H1 (cell line): ENCODE measurements at regions not wholly inside any gene's neighbourhood (a gene's known extent, or its start where the extent isn't known, plus 50 kb on each side); places are given as distances from the start of the nearest gene placed in this dataset.

Experiments
- CHD1 ChIP-seq: IDR thresholded peaks from 2 replicates; pipeline ENCODE4 v1.6.1; 2012; ENCODE audit warnings: low read depth, low read length, improper control_type of control experiment
- EGR1 ChIP-seq: IDR thresholded peaks from 2 replicates; pipeline ENCODE4 v1.6.1; 2011; ENCODE audit warnings: low read depth, low read length, borderline replicate concordance
- KDM4A ChIP-seq: IDR thresholded peaks from one replicate; pipeline ENCODE4 v1.7.1; 2012; ENCODE audit warnings: low read depth, mild to moderate bottlenecking, moderate library complexity, low read length, inconsistent platforms; ENCODE audit not compliant: severe bottlenecking
- SIX5 ChIP-seq: IDR thresholded peaks from 2 replicates; pipeline ENCODE4 v1.6.1; 2011; ENCODE audit warnings: mild to moderate bottlenecking, low read depth, low read length
- SUZ12 ChIP-seq: fragments of 200-600 bp; sonication (generic); IDR thresholded peaks from 2 replicates; pipeline ENCODE4 v1.6.1; 2012; ENCODE audit warnings: mild to moderate bottlenecking, inconsistent platforms, low read length, moderate library complexity, mixed read lengths
- TAF1 ChIP-seq: IDR thresholded peaks from 2 replicates; pipeline ENCODE4 v1.6.1; 2011; ENCODE audit warnings: mild to moderate bottlenecking, low read depth, low read length
- TF ChIP-seq, protein P1 (sequence below): fragments of 300-600 bp; sonication (generic); IDR thresholded peaks from 2 replicates; pipeline ENCODE4 v1.7.1; 2012; ENCODE audit warnings: low read length, moderate library complexity, mild to moderate bottlenecking, inconsistent platforms; ENCODE audit not compliant: insufficient replicate concordance
- TF ChIP-seq, protein P2 (sequence below): IDR thresholded peaks from 2 replicates; pipeline ENCODE4 v1.6.1; 2012; ENCODE audit warnings: inconsistent platforms

GRCh38 chr2:23138701-23139100 lies 246.3 kb upstream of the KLHL29 start (continued):
- TF ChIP-seq, protein P1, sequence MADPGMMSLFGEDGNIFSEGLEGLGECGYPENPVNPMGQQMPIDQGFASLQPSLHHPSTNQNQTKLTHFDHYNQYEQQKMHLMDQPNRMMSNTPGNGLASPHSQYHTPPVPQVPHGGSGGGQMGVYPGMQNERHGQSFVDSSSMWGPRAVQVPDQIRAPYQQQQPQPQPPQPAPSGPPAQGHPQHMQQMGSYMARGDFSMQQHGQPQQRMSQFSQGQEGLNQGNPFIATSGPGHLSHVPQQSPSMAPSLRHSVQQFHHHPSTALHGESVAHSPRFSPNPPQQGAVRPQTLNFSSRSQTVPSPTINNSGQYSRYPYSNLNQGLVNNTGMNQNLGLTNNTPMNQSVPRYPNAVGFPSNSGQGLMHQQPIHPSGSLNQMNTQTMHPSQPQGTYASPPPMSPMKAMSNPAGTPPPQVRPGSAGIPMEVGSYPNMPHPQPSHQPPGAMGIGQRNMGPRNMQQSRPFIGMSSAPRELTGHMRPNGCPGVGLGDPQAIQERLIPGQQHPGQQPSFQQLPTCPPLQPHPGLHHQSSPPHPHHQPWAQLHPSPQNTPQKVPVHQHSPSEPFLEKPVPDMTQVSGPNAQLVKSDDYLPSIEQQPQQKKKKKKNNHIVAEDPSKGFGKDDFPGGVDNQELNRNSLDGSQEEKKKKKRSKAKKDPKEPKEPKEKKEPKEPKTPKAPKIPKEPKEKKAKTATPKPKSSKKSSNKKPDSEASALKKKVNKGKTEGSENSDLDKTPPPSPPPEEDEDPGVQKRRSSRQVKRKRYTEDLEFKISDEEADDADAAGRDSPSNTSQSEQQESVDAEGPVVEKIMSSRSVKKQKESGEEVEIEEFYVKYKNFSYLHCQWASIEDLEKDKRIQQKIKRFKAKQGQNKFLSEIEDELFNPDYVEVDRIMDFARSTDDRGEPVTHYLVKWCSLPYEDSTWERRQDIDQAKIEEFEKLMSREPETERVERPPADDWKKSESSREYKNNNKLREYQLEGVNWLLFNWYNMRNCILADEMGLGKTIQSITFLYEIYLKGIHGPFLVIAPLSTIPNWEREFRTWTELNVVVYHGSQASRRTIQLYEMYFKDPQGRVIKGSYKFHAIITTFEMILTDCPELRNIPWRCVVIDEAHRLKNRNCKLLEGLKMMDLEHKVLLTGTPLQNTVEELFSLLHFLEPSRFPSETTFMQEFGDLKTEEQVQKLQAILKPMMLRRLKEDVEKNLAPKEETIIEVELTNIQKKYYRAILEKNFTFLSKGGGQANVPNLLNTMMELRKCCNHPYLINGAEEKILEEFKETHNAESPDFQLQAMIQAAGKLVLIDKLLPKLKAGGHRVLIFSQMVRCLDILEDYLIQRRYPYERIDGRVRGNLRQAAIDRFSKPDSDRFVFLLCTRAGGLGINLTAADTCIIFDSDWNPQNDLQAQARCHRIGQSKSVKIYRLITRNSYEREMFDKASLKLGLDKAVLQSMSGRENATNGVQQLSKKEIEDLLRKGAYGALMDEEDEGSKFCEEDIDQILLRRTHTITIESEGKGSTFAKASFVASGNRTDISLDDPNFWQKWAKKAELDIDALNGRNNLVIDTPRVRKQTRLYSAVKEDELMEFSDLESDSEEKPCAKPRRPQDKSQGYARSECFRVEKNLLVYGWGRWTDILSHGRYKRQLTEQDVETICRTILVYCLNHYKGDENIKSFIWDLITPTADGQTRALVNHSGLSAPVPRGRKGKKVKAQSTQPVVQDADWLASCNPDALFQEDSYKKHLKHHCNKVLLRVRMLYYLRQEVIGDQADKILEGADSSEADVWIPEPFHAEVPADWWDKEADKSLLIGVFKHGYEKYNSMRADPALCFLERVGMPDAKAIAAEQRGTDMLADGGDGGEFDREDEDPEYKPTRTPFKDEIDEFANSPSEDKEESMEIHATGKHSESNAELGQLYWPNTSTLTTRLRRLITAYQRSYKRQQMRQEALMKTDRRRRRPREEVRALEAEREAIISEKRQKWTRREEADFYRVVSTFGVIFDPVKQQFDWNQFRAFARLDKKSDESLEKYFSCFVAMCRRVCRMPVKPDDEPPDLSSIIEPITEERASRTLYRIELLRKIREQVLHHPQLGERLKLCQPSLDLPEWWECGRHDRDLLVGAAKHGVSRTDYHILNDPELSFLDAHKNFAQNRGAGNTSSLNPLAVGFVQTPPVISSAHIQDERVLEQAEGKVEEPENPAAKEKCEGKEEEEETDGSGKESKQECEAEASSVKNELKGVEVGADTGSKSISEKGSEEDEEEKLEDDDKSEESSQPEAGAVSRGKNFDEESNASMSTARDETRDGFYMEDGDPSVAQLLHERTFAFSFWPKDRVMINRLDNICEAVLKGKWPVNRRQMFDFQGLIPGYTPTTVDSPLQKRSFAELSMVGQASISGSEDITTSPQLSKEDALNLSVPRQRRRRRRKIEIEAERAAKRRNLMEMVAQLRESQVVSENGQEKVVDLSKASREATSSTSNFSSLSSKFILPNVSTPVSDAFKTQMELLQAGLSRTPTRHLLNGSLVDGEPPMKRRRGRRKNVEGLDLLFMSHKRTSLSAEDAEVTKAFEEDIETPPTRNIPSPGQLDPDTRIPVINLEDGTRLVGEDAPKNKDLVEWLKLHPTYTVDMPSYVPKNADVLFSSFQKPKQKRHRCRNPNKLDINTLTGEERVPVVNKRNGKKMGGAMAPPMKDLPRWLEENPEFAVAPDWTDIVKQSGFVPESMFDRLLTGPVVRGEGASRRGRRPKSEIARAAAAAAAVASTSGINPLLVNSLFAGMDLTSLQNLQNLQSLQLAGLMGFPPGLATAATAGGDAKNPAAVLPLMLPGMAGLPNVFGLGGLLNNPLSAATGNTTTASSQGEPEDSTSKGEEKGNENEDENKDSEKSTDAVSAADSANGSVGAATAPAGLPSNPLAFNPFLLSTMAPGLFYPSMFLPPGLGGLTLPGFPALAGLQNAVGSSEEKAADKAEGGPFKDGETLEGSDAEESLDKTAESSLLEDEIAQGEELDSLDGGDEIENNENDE = no peak
- TF ChIP-seq, protein P2, sequence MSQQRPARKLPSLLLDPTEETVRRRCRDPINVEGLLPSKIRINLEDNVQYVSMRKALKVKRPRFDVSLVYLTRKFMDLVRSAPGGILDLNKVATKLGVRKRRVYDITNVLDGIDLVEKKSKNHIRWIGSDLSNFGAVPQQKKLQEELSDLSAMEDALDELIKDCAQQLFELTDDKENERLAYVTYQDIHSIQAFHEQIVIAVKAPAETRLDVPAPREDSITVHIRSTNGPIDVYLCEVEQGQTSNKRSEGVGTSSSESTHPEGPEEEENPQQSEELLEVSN = no peak
- TF ChIP-seq SUZ12 = no peak
- TF ChIP-seq EGR1 = no peak
- TF ChIP-seq KDM4A = no peak
- no peak for TF ChIP-seq TAF1
- no peak for TF ChIP-seq CHD1
- no peak for TF ChIP-seq SIX5
- TF ChIP-seq, all 59 proteins: peak for 0
